Cerebellar nuclear complex (tissue), 1 donor: ENCODE measurements at regions not wholly inside any gene's neighbourhood (a gene's known extent, or its start where the extent isn't known, plus 50 kb on each side); places are given as distances from the start of the nearest gene placed in this dataset.

ENCODE experiments used
- DNase-seq, 2 experiments: peaks; one replicate each; lab custom pipeline; 2025; lab: John Stamatoyannopoulos, UW

- DNase-seq = no peak
Measured at GRCh38 chr2:42933824-42934254, 141.5 kb upstream of the HAAO start.

GRCh38 chr2:42932271-42933151 lies 140.1 kb upstream of the HAAO start:
- DNase-seq = no peak

GRCh38 chr2:42931818-42932195 lies 139.4 kb upstream of the HAAO start:
- no peak for DNase-seq

GRCh38 chr2:42931146-42931817 lies 138.9 kb upstream of the HAAO start:
- no peak for DNase-seq

GRCh38 chr2:42930025-42930581 lies 137.7 kb upstream of the HAAO start:
- no peak for DNase-seq

GRCh38 chr2:42929546-42930024 lies 137.2 kb upstream of the HAAO start:
- DNase-seq = no peak

- no peak for DNase-seq
Measured at GRCh38 chr2:42928692-42929545, 136.5 kb upstream of the HAAO start.

- no peak for DNase-seq
Measured at GRCh38 chr2:42928161-42928691, 135.8 kb upstream of the HAAO start.

- DNase-seq = no peak
Measured at GRCh38 chr2:42927334-42928160, 135.2 kb upstream of the HAAO start.

- no peak for DNase-seq
Measured at GRCh38 chr2:42926434-42927333, 134.3 kb upstream of the HAAO start.

GRCh38 chr2:42925742-42926433 lies 133.5 kb upstream of the HAAO start:
- no peak for DNase-seq

GRCh38 chr2:42924418-42924886 lies 132.1 kb upstream of the HAAO start:
- no peak for DNase-seq

GRCh38 chr2:42923580-42924417 lies 131.4 kb upstream of the HAAO start:
- DNase-seq = no peak

GRCh38 chr2:42922790-42923579 lies 130.6 kb upstream of the HAAO start:
- DNase-seq = no peak

- DNase-seq = no peak
Measured at GRCh38 chr2:42922293-42922692, 129.9 kb upstream of the HAAO start.

GRCh38 chr2:42921721-42922120 lies 129.3 kb upstream of the HAAO start:
- DNase-seq = no peak

- no peak for DNase-seq
Measured at GRCh38 chr2:42921147-42921520, 128.8 kb upstream of the HAAO start.
